ENCODE measurements at regions not wholly inside any gene's neighbourhood (a gene's known extent, or its start where the extent isn't known, plus 50 kb on each side); places are given as distances from the start of the nearest gene placed in this dataset.

GRCh38 chr2:12910431-12910830, 193.7 kb downstream of the TRIB2 start (continued):
- TF ChIP-seq, protein P1, sequence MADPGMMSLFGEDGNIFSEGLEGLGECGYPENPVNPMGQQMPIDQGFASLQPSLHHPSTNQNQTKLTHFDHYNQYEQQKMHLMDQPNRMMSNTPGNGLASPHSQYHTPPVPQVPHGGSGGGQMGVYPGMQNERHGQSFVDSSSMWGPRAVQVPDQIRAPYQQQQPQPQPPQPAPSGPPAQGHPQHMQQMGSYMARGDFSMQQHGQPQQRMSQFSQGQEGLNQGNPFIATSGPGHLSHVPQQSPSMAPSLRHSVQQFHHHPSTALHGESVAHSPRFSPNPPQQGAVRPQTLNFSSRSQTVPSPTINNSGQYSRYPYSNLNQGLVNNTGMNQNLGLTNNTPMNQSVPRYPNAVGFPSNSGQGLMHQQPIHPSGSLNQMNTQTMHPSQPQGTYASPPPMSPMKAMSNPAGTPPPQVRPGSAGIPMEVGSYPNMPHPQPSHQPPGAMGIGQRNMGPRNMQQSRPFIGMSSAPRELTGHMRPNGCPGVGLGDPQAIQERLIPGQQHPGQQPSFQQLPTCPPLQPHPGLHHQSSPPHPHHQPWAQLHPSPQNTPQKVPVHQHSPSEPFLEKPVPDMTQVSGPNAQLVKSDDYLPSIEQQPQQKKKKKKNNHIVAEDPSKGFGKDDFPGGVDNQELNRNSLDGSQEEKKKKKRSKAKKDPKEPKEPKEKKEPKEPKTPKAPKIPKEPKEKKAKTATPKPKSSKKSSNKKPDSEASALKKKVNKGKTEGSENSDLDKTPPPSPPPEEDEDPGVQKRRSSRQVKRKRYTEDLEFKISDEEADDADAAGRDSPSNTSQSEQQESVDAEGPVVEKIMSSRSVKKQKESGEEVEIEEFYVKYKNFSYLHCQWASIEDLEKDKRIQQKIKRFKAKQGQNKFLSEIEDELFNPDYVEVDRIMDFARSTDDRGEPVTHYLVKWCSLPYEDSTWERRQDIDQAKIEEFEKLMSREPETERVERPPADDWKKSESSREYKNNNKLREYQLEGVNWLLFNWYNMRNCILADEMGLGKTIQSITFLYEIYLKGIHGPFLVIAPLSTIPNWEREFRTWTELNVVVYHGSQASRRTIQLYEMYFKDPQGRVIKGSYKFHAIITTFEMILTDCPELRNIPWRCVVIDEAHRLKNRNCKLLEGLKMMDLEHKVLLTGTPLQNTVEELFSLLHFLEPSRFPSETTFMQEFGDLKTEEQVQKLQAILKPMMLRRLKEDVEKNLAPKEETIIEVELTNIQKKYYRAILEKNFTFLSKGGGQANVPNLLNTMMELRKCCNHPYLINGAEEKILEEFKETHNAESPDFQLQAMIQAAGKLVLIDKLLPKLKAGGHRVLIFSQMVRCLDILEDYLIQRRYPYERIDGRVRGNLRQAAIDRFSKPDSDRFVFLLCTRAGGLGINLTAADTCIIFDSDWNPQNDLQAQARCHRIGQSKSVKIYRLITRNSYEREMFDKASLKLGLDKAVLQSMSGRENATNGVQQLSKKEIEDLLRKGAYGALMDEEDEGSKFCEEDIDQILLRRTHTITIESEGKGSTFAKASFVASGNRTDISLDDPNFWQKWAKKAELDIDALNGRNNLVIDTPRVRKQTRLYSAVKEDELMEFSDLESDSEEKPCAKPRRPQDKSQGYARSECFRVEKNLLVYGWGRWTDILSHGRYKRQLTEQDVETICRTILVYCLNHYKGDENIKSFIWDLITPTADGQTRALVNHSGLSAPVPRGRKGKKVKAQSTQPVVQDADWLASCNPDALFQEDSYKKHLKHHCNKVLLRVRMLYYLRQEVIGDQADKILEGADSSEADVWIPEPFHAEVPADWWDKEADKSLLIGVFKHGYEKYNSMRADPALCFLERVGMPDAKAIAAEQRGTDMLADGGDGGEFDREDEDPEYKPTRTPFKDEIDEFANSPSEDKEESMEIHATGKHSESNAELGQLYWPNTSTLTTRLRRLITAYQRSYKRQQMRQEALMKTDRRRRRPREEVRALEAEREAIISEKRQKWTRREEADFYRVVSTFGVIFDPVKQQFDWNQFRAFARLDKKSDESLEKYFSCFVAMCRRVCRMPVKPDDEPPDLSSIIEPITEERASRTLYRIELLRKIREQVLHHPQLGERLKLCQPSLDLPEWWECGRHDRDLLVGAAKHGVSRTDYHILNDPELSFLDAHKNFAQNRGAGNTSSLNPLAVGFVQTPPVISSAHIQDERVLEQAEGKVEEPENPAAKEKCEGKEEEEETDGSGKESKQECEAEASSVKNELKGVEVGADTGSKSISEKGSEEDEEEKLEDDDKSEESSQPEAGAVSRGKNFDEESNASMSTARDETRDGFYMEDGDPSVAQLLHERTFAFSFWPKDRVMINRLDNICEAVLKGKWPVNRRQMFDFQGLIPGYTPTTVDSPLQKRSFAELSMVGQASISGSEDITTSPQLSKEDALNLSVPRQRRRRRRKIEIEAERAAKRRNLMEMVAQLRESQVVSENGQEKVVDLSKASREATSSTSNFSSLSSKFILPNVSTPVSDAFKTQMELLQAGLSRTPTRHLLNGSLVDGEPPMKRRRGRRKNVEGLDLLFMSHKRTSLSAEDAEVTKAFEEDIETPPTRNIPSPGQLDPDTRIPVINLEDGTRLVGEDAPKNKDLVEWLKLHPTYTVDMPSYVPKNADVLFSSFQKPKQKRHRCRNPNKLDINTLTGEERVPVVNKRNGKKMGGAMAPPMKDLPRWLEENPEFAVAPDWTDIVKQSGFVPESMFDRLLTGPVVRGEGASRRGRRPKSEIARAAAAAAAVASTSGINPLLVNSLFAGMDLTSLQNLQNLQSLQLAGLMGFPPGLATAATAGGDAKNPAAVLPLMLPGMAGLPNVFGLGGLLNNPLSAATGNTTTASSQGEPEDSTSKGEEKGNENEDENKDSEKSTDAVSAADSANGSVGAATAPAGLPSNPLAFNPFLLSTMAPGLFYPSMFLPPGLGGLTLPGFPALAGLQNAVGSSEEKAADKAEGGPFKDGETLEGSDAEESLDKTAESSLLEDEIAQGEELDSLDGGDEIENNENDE (IDR thresholded peaks at IDR 0.05; ENCODE audit: insufficient replicate concordance, low read length): no peak
- TF ChIP-seq CTCF (IDR thresholded peaks at IDR 0.05; ENCODE audit: control extremely low read depth in 1 of 3, insufficient read depth in 1 of 3, low read depth in 1 of 3, low read length in 3 of 3) (no peak), BACH1 (IDR thresholded peaks at IDR 0.05; ENCODE audit: low read length) (no peak), EP300 (IDR thresholded peaks at IDR 0.05; ENCODE audit: borderline replicate concordance in 1 of 2, low read depth in 2 of 2, low read length in 2 of 2) (no peak), RBBP5 (IDR thresholded peaks at IDR 0.05; ENCODE audit: borderline replicate concordance, low read depth, low read length) (no peak), SAP30 (IDR thresholded peaks at IDR 0.05; ENCODE audit: insufficient read depth, insufficient replicate concordance, low read length) (no peak), YY1 (IDR thresholded peaks at IDR 0.05; ENCODE audit: low read depth, low read length) (no peak), SIN3A (conservative IDR thresholded peaks at IDR 0.05 in 1 of 2, IDR thresholded peaks at IDR 0.05 in 1 of 2; ENCODE audit: low read depth in 1 of 2, low read length in 2 of 2) (no peak), FOSL1 (IDR thresholded peaks at IDR 0.05; ENCODE audit: insufficient read depth, low read depth, low read length) (no peak)

Data from H1 (cell line).